ACC112 (cell line): ENCODE measurements at regions not wholly inside any gene's neighbourhood (a gene's known extent, or its start where the extent isn't known, plus 50 kb on each side); places are given as distances from the start of the nearest gene placed in this dataset.
"Not testable (repeated sequence)": the region's sequence is repeated elsewhere in the genome, so short reads cannot be mapped to it uniquely, and the experiment has no call there.

ENCODE experiments used
- H2AFZ ChIP-seq: fragments of 200-600 bp; sonication (generic); one replicate; pipeline ENCODE4 v1.6.0; 2017; ENCODE audit warnings: antibody characterized with exemption, low read length; ENCODE audit not compliant: unreplicated experiment
- H3K27ac ChIP-seq: fragments of 200-600 bp; sonication (generic); 2 replicates; pipeline ENCODE4 v1.5.1; 2014; ENCODE audit warnings: low read depth, mild to moderate bottlenecking, antibody characterized with exemption, low read length, moderate library complexity
- H3K27me3 ChIP-seq: fragments of 200-600 bp; sonication (generic); 2 replicates; pipeline ENCODE4 v1.6.1; 2014; ENCODE audit warnings: mild to moderate bottlenecking, antibody characterized with exemption, low read length, moderate library complexity, mixed read lengths; ENCODE audit not compliant: insufficient read depth
- H3K36me3 ChIP-seq: fragments of 200-600 bp; sonication (generic); 2 replicates; pipeline ENCODE4 v1.6.1; 2016; ENCODE audit warnings: mild to moderate bottlenecking, antibody characterized with exemption, low read length, moderate library complexity, mixed read lengths; ENCODE audit not compliant: insufficient read depth
- H3K4me1 ChIP-seq: fragments of 200-600 bp; sonication (generic); one replicate; pipeline ENCODE4 v1.6.1; 2016; ENCODE audit warnings: low read length, mixed read lengths; ENCODE audit not compliant: insufficient read depth, unreplicated experiment, control insufficient read depth
- H3K4me3 ChIP-seq: fragments of 200-600 bp; sonication (generic); 2 replicates; pipeline ENCODE4 v1.5.1; 2014; ENCODE audit warnings: mild to moderate bottlenecking, low read depth, low read length
- H3K79me2 ChIP-seq: fragments of 200-600 bp; sonication (generic); one replicate; pipeline ENCODE4 v1.6.0; 2016; ENCODE audit warnings: low read length; ENCODE audit not compliant: control insufficient read depth, unreplicated experiment, insufficient read depth

DNA sequence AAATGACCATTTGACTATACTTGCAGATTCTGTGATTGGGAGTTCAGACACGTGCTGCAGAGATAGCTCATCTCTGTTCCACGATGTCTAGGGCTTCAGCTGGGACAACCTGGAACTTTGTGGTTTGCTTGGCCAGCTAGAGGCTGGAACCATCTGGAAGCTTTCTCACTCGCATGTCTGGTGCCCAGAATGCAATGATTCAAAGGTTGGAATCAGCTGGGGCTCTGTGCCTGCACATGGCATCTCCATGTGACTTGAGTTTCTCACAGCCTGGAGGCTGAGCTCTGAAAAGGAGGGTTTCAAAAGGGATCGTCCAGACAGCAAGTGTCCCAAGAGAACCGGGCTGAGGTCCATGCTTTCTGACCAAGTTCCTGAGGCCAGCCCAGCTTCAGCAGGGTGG lies 465.2 kb downstream of the GADD45G start:
- Histone ChIP-seq H3K4me3 (no peak overlapping the region), H2AFZ (no peak overlapping the region), H3K36me3 (no peaks in the 10 kb centered on the region), H3K27me3 (no peaks in the 10 kb centered on the region), H3K79me2 (no peaks in the 10 kb centered on the region), H3K4me1 (no peaks in the 10 kb centered on the region), H3K27ac (no peak overlapping the region)

- Histone ChIP-seq H3K4me3 (no peak overlapping the region), H3K27me3 (no peaks in the 10 kb centered on the region), H3K4me1 (no peaks in the 10 kb centered on the region)
Observed at GRCh38 chr9:90070469-90070868, 465.7 kb downstream of the GADD45G start.

DNA sequence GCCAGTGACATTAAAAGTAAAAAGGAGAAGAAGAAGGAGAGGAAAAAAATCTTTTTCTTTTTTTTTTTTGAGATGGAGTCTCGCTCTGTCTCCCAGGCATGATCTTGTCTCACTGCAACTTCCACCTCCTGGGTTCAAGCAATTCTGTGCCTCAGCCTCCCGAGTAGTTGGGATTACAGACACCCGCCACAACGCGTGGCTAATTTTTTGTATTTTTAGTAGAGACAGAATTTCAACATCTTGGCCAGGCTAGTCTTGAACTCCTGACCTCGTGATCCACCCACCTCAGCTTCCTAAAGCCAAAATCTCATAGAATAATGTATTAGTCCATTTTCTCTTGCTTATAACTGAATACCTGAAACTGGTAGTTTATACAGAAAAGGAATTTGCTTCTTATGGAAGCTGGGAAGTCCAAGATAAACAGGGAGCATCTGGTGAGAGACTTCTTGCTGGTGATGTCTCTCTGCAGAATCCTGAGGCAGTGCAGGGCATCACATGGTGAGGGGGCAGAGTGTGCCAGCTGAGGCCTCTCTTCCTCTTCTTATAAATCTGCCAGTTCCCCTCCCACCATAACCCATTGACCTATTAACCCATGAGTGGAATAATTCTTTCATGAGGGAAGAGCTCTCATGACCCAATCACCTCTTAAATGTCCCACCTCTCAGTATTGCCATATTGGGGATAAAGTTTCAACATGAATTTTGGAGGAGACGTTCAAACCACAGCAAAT lies 466.3 kb downstream of the GADD45G start:
- no peaks in the 10 kb centered on the region for H3K36me3 ChIP-seq
- H3K79me2 ChIP-seq: no peaks in the 10 kb centered on the region
- H3K27me3 ChIP-seq: no peaks in the 10 kb centered on the region
- no peaks in the 10 kb centered on the region for H3K4me1 ChIP-seq
- no peak overlapping the region for H3K27ac ChIP-seq
- H3K4me3 ChIP-seq: no peak overlapping the region
- no peak overlapping the region for H2AFZ ChIP-seq

More at GRCh38 chr9:90070469-90070868, 465.7 kb downstream of the GADD45G start:
- H3K27ac ChIP-seq: no peak overlapping the region
- no peaks in the 10 kb centered on the region for H3K79me2 ChIP-seq
- H3K36me3 ChIP-seq: no peaks in the 10 kb centered on the region
- H2AFZ ChIP-seq: no peak overlapping the region

DNA sequence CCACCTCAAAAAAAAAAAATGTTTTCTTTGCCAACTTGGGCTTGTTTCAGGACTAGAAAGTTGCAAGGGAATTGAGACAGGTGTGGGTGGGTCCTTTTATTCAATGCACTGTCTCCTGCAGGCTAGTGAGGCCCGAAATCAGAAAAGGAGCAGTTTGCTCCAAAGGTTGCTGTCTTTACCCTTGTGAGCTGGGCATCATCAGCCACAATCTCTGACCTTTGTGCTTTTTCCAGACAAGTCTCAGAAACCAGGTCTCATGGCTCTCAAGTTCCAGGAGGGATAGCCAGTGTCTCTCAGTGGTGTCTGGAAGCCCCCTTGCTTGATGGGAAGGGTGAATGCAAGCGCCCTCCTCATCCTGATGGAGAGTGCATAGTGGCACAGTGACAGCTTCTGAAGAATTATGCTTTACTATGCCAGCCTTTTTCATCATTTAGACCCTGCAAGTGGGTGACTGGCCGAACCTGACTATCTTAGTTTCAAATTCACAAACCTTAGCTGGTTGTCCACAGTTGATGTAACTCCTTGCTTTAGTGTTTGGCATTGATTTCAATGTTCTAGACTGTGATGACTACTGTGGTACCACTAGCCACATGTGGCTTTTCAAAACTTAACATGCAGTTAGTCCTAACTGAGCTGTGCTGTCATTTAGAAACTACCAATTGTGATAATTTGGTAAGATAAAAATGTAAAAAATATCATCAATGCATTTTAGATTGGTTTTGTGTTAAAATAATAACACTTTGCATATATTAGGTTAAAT lies 468.6 kb downstream of the GADD45G start:
- H3K27me3 ChIP-seq: no peaks in the 10 kb centered on the region
- H3K79me2 ChIP-seq: no peaks in the 10 kb centered on the region
- H2AFZ ChIP-seq: no peak overlapping the region
- H3K4me3 ChIP-seq: no peak overlapping the region
- H3K36me3 ChIP-seq: no peaks in the 10 kb centered on the region
- no peaks in the 10 kb centered on the region for H3K4me1 ChIP-seq
- H3K27ac ChIP-seq: no peak overlapping the region

GRCh38 chr9:90074316-90074962 lies 469.6 kb downstream of the GADD45G start:
- no peak overlapping the region for H2AFZ ChIP-seq
- H3K27ac ChIP-seq: no peak overlapping the region
- no peaks in the 10 kb centered on the region for H3K36me3 ChIP-seq
- no peak overlapping the region for H3K4me3 ChIP-seq
- H3K79me2 ChIP-seq: no peaks in the 10 kb centered on the region
- H3K4me1 ChIP-seq: no peaks in the 10 kb centered on the region
- H3K27me3 ChIP-seq: no peaks in the 10 kb centered on the region

- H3K36me3 ChIP-seq, H3K4me1 ChIP-seq, H3K79me2 ChIP-seq, H2AFZ ChIP-seq, H3K27me3 ChIP-seq, H3K27ac ChIP-seq, H3K4me3 ChIP-seq: not testable (repeated sequence)
Observed at GRCh38 chr9:90077598-90077997, 472.8 kb downstream of the GADD45G start.

DNA sequence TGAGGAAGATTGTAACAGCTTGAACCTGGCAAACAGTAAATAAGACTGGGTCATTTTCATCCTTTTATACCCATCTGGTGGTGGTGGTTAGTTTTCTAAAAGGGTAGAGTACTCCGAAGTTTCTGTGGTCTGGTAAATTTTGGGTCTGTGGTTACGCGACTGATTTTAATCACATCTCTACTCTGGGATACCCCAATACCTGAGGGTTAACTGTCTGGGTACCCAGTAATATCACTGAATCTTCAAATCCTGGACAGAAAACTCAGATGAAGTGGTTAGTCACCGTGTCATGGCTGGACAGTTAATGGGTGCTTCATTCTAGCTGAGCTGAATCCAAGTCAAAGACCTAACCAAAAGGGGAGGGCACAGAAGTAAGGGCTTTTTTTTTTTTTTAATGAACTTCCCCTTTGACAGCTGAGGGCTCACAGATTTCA lies 474.2 kb downstream of the GADD45G start:
- Histone ChIP-seq H3K79me2 (no peaks in the 10 kb centered on the region), H2AFZ (no peak overlapping the region), H3K36me3 (no peaks in the 10 kb centered on the region), H3K27me3 (no peaks in the 10 kb centered on the region), H3K4me3 (no peak overlapping the region), H3K27ac (no peak overlapping the region), H3K4me1 (no peaks in the 10 kb centered on the region)

DNA sequence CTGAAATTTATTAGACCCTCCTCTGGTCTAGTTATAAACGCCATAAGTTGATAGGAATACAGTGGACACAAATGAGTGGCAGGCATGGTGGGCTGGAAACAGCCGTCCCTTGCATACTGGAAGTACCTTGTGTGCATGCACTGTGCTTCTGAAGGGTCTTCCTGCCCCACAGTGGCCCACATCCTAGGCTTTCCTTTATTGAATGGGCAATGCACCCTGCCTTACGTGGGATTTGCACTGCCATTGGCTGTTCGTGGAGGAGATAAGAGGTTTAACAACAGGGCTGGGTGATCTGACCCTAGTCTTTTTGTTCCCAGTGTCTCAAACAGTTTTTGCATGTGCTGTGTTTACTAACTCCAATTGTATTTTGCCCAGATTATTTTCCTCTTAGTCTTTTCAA lies 480.8 kb downstream of the GADD45G start:
- Histone ChIP-seq H3K4me3 (no peak overlapping the region), H3K27me3 (no peaks in the 10 kb centered on the region), H3K79me2 (no peaks in the 10 kb centered on the region), H3K4me1 (no peaks in the 10 kb centered on the region), H3K27ac (no peak overlapping the region), H3K36me3 (no peaks in the 10 kb centered on the region), H2AFZ (no peak overlapping the region)

GRCh38 chr9:90086101-90086511 lies 481.3 kb downstream of the GADD45G start:
- Histone ChIP-seq H3K27me3 (no peaks in the 10 kb centered on the region), H3K36me3 (no peaks in the 10 kb centered on the region), H3K4me1 (no peaks in the 10 kb centered on the region), H3K27ac (no peak overlapping the region), H2AFZ (no peak overlapping the region), H3K79me2 (no peaks in the 10 kb centered on the region), H3K4me3 (no peak overlapping the region)

DNA sequence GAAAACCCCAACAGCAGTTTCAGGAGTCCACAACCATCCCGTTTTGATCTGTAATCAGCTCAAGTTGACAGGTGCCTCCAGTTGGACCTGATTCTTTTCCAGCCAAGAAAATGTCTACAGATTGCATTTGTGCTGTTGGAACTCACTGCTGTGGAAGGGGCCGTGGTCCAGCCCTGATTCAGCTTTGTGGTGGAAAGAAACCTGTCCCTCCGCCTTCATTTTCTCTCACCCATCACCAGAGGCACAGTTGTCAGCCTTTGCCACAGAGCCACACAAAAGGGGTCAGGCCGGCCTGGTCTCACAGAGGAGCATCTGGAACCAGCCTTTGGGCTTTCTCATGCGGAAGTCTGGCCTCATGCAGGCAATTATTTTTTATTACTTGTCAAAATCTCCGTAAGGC lies 483.6 kb downstream of the GADD45G start:
- Histone ChIP-seq H3K79me2 (no peaks in the 10 kb centered on the region), H3K4me3 (no peak overlapping the region), H2AFZ (no peak overlapping the region), H3K27me3 (no peaks in the 10 kb centered on the region), H3K27ac (no peak overlapping the region), H3K4me1 (no peaks in the 10 kb centered on the region), H3K36me3 (no peaks in the 10 kb centered on the region)
